Ishikawa (cell line): ENCODE measurements at regions not wholly inside any gene's neighbourhood (a gene's known extent, or its start where the extent isn't known, plus 50 kb on each side); places are given as distances from the start of the nearest gene placed in this dataset.

Source experiments
- CEBPB ChIP-seq: IDR thresholded peaks from 2 replicates; pipeline ENCODE4 v1.6.1; 2012
- RAD21 ChIP-seq: IDR thresholded peaks from 2 replicates; pipeline ENCODE4 v1.6.1; 2012; ENCODE audit warnings: low read depth
- REST ChIP-seq: IDR thresholded peaks from 2 replicates; pipeline ENCODE4 v1.6.1; 2012; ENCODE audit warnings: low read depth, mild to moderate bottlenecking
- TAF1 ChIP-seq: IDR thresholded peaks from 2 replicates; pipeline ENCODE4 v1.6.1; 2012; ENCODE audit warnings: low read depth, mild to moderate bottlenecking
- TEAD4 ChIP-seq: IDR thresholded peaks from 2 replicates; pipeline ENCODE4 v1.6.1; 2012
- YY1 ChIP-seq: IDR thresholded peaks from 2 replicates; pipeline ENCODE4 v1.6.1; 2012; ENCODE audit warnings: low read depth

GRCh38 chr10:111531690-111532089 is 454.9 kb downstream of the ADRA2A start:
- no peak for TF ChIP-seq TAF1
- no peak for TF ChIP-seq RAD21
- TF ChIP-seq YY1: no peak
- no peak for TF ChIP-seq CEBPB
- no peak for TF ChIP-seq TEAD4
- no peak for TF ChIP-seq REST
